ENCODE measurements at regions not wholly inside any gene's neighbourhood (a gene's known extent, or its start where the extent isn't known, plus 50 kb on each side); places are given as distances from the start of the nearest gene placed in this dataset.

- TF ChIP-seq CTCF (IDR thresholded peaks at IDR 0.05) (no peak), POLR2A (IDR thresholded peaks at IDR 0.05) (no peak)
Observed at GRCh38 chr6:126607289-126607688, 267.4 kb downstream of the CENPW start.

Measured in esophagus squamous epithelium (tissue), 4 donors.